NT2/D1 (cell line): ENCODE measurements at regions not wholly inside any gene's neighbourhood (a gene's known extent, or its start where the extent isn't known, plus 50 kb on each side); places are given as distances from the start of the nearest gene placed in this dataset.

Experiments
- SUZ12 ChIP-seq: IDR thresholded peaks from 2 replicates; pipeline ENCODE4 v1.6.1; 2011; ENCODE audit not compliant: insufficient read length, insufficient read depth; ENCODE audit errors: extremely low read depth
- YY1 ChIP-seq: IDR thresholded peaks from 2 replicates; pipeline ENCODE4 v1.6.1; 2011; ENCODE audit not compliant: insufficient read length, insufficient read depth

GRCh38 chr1:238861342-238862066 is 524.9 kb upstream of the CHRM3 start:
- TF ChIP-seq SUZ12, result no peak
- no peak for TF ChIP-seq YY1
